ENCODE measurements at regions not wholly inside any gene's neighbourhood (a gene's known extent, or its start where the extent isn't known, plus 50 kb on each side); places are given as distances from the start of the nearest gene placed in this dataset.

DNA sequence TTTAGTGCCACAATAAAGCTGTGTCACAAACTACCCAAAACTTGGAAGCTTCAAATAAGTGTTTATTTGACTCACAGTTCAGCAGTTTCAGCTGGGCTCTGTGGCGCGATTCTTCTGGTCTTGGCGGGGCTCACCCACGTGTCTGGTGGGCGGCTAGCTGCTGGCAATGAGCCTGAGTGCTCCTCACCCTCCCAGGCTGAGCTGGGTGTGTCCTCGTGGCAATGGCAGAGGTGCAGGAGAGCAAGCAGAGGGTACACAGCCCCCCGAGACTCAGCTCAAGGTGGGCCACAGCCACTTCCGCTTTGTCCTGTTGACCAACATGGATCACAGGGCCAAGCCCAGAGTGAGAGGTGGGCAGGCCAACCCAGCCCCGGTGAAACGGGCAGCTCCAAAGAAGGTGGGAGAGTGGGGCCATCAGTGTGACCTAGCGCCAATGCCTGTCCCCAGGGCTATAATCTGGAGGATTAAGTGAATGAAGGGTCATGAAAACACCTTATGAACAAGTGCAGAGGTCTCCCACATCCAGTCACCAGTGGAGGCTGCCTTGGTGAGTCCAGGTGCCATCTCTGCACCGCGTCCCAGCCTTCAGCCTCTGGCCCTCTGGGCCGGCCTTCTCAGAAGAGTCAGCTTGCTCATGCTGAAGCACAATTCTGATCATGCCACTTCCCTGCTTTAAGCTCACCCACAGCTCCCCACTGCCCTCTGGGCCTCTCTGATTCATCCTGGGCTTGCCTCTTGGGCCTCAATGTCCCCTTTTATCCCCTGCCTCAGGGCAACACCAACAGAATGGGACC lies 74.6 kb upstream of the RTL6 start:
- 65 to 75% (median 74%) methylated on average over 14 of the region's 14 CpGs for WGBS, 3 donors
- H3K9me3 ChIP-seq = no peaks in the 10 kb centered on the region
- intact Hi-C loops (cut with DNase I) = no loop called here
- no peak for ATAC-seq
- H3K27ac ChIP-seq = no peak overlapping the region
- no peak overlapping the region for H3K4me3 ChIP-seq
- H3K4me1 ChIP-seq = no peaks in the 10 kb centered on the region
- H3K27me3 ChIP-seq (ENCODE audit: insufficient read depth in 3 of 3, low read length in 2 of 3) = peaks cover 0 to 23% (median 6%) of the 10 kb centered on the region in 3 donors
- H3K36me3 ChIP-seq (ENCODE audit: insufficient read depth in 1 of 2, low read depth in 1 of 2) = no peaks in the 10 kb centered on the region
- TF ChIP-seq, protein P1, sequence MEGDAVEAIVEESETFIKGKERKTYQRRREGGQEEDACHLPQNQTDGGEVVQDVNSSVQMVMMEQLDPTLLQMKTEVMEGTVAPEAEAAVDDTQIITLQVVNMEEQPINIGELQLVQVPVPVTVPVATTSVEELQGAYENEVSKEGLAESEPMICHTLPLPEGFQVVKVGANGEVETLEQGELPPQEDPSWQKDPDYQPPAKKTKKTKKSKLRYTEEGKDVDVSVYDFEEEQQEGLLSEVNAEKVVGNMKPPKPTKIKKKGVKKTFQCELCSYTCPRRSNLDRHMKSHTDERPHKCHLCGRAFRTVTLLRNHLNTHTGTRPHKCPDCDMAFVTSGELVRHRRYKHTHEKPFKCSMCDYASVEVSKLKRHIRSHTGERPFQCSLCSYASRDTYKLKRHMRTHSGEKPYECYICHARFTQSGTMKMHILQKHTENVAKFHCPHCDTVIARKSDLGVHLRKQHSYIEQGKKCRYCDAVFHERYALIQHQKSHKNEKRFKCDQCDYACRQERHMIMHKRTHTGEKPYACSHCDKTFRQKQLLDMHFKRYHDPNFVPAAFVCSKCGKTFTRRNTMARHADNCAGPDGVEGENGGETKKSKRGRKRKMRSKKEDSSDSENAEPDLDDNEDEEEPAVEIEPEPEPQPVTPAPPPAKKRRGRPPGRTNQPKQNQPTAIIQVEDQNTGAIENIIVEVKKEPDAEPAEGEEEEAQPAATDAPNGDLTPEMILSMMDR (IDR thresholded peaks at IDR 0.05) = no peak
- peak in 1 of 2 donors; percentile 27 for DNase-seq

DNA sequence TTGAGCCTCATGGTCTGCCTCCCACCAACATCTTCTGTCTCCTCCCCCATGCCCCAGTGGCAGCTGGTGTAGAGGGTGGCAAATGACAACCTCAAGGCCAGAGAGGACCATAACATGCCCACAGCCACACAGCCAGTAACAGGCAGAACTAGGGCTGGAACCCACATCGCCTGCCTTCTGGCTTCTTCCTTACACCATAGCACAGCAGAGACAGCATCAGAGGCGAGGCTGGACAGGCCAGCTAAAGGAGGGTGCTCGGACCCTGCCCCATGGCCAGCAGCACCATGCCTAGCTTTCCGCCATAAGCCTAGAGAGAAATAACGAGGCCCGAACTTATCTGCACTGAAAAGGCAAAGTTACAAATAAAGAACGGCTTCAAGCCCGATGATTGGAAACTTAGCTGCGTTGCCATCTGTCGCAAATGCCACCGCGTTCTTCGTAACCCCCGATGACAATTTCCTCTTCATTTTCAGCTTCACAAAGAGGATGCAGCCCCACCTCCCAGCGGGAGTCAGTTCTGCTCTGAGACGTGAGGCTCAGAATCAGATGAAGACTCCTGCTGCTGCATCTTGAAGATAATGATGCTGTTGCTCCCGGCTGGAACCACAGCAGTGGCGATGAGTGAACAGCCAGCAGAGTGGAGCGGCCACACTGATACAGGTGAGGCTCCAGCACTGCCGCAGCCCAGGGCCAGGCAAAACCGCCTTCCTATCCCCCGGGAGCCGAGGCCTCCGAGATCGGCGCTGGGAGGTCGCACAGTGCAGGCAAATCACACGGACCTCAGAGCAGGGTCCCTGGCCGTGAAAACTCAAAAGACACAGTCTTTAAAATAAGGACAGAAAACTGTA lies 73.8 kb upstream of the RTL6 start:
- Histone ChIP-seq H3K9me3 (no peaks in the 10 kb centered on the region), H3K27ac (no peak overlapping the region), H3K27me3 (ENCODE audit: insufficient read depth in 3 of 3, low read length in 2 of 3) (peaks cover 0 to 22% (median 6%) of the 10 kb centered on the region in 3 donors), H3K36me3 (ENCODE audit: insufficient read depth in 1 of 2, low read depth in 1 of 2) (no peaks in the 10 kb centered on the region), H3K4me3 (no peak overlapping the region), H3K4me1 (no peaks in the 10 kb centered on the region)
- WGBS, 3 donors = 75 to 82% (median 81%) methylated on average over 29 of the region's 29 CpGs
- TF ChIP-seq, protein P1 (IDR thresholded peaks at IDR 0.05) = no peak
- DNase-seq = peak in 1 of 2 donors; percentile 21
- no peak for ATAC-seq
- intact Hi-C loops (cut with DNase I) = no loop called here

- Histone ChIP-seq H3K9me3 (no peaks in the 10 kb centered on the region), H3K36me3 (ENCODE audit: insufficient read depth in 1 of 2, low read depth in 1 of 2) (no peaks in the 10 kb centered on the region), H3K27ac (no peak overlapping the region), H3K27me3 (ENCODE audit: insufficient read depth in 3 of 3, low read length in 2 of 3) (peaks cover 0 to 22% (median 4%) of the 10 kb centered on the region in 3 donors), H3K4me3 (no peak overlapping the region), H3K4me1 (no peaks in the 10 kb centered on the region)
- DNase-seq (peak in 1 of 2 donors; percentile 28), ATAC-seq (no peak)
- TF ChIP-seq, protein P1 (IDR thresholded peaks at IDR 0.05) = no peak
- intact Hi-C loops (cut with DNase I) = no loop called here
- WGBS, 3 donors = 62 to 65% (median 62%) methylated on average over 18 of the region's 18 CpGs
Measured at GRCh38 chr22:44570476-44571445, 72.7 kb upstream of the RTL6 start.

DNA sequence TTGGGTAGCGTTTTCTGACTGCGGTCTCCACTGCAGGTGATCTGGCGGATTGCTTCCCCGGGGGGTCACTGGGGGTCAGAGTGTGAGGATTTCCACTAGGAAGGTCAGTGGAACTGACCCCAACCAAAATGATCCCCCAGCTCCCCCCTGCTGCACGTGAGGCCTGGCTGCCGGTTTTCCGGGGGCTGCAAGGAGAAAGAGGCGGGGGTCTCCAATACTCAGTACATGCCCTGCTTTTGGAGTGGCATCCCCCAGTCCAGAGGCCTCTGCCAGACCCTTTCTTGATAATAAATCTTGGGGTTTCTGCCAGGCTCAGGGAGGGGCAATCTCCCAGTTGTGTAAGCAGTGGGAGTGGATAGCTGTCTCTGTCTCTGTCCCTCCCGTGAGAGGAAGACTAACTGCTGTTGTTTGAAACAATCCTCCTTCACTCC lies 71.5 kb upstream of the RTL6 start:
- H3K9me3 ChIP-seq = no peaks in the 10 kb centered on the region
- H3K36me3 ChIP-seq (ENCODE audit: insufficient read depth in 1 of 2, low read depth in 1 of 2) = no peaks in the 10 kb centered on the region
- H3K27ac ChIP-seq = no peak overlapping the region
- TF ChIP-seq, protein P1 (IDR thresholded peaks at IDR 0.05) = no peak
- H3K4me1 ChIP-seq = no peaks in the 10 kb centered on the region
- no peak overlapping the region for H3K4me3 ChIP-seq
- WGBS, 3 donors = 81 to 88% (median 88%) methylated on average over 9 of the region's 9 CpGs
- intact Hi-C loops (cut with DNase I) = no loop called here
- no peak for ATAC-seq
- peaks cover 0 to 11% (median 4%) of the 10 kb centered on the region in 3 donors for H3K27me3 ChIP-seq (ENCODE audit: insufficient read depth in 3 of 3, low read length in 2 of 3)
- peak in 1 of 2 donors; percentile 19 for DNase-seq

Measured in psoas muscle (tissue), 7 donors.